ENCODE measurements at regions not wholly inside any gene's neighbourhood (a gene's known extent, or its start where the extent isn't known, plus 50 kb on each side); places are given as distances from the start of the nearest gene placed in this dataset.

DNA sequence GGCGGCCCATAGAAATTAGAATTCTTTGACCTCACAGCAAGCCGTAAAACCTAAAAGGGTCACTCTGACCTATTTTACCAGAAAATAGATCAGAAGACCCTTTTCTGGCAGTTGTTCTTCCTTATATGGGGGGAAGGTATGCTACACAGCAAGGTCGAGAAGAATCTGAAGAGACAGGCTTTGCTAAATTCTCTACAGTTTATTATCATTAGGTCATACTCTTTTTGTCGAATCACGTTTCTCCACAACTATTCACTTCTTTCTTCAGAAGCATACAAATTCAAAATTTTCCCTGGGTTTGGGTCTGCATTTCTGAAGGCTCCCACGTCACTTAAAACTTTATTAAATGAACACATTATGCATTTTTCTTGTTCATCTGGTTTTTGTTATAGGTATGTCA lies 229.5 kb upstream of the GRM7 start:
- no peak for TF ChIP-seq CTCF (IDR thresholded peaks at IDR 0.05)
- TF ChIP-seq POLR2A (IDR thresholded peaks at IDR 0.05): no peak

Data from prostate gland (tissue), 2 donors.